Heart right ventricle (tissue), 16 donors: ENCODE measurements at regions not wholly inside any gene's neighbourhood (a gene's known extent, or its start where the extent isn't known, plus 50 kb on each side); places are given as distances from the start of the nearest gene placed in this dataset.

Experiments
- ATAC-seq, 8 donors: fragments of 200-7000 bp; cut with Tn5 transposase; one replicate each; pipeline ENCODE4 v1.9.1; 2020; ENCODE audit warnings: mild to moderate bottlenecking in 8 of 8, moderate library complexity in 8 of 8, moderate number of reproducible peaks in 1 of 8
- DNase-seq, 2 donors: peaks; one replicate each; pipeline ENCODE4 v3.0.0-alpha.2; 2020
- H3K27ac ChIP-seq, 10 donors: fragments of 200-600 bp; sonication (generic) in 2 of 10; one replicate each; pipeline versions ENCODE4 v1.5.0 to v1.8.0; 2020 to 2022; ENCODE audit warnings: mild to moderate bottlenecking in 3 of 10
- H3K27me3 ChIP-seq, 7 donors: fragments of 200-600 bp; one replicate each; pipeline ENCODE4 v1.8.0; 2021 to 2022; ENCODE audit warnings: mild to moderate bottlenecking in 2 of 7
- H3K36me3 ChIP-seq, 9 donors: fragments of 200-600 bp; sonication (generic) in 1 of 9; one replicate each; pipeline versions ENCODE4 v1.5.0 to v1.8.0; 2020 to 2022; ENCODE audit warnings: mild to moderate bottlenecking in 2 of 9
- H3K4me1 ChIP-seq, 9 donors: fragments of 200-600 bp; sonication (generic) in 1 of 9; one replicate each; pipeline versions ENCODE4 v1.5.0 to v1.8.0; 2020 to 2022; ENCODE audit warnings: mild to moderate bottlenecking in 4 of 9
- H3K4me3 ChIP-seq, 10 donors: fragments of 200-600 bp; sonication (generic) in 2 of 10; one replicate each; pipeline versions ENCODE4 v1.5.0 to v1.8.0; 2020 to 2022; ENCODE audit warnings: mild to moderate bottlenecking in 7 of 10, moderate library complexity in 2 of 10
- H3K9me3 ChIP-seq, 11 donors: fragments of 200-600 bp in 10 of 11; sonication (generic) in 2 of 11; one replicate each; pipeline versions ENCODE4 v1.5.0 to v1.8.0; 2013 to 2022; ENCODE audit warnings: mild to moderate bottlenecking in 2 of 11, control low read depth in 1 of 11, moderate library complexity in 1 of 11
- WGBS, 2 donors: extraction: QIAGEN DNeasy Blood & Tissue Kit; methylation state at CpG; one replicate each; pipeline ENCODE4 v1.1.7; 2013; ENCODE audit warnings: inconsistent platforms in 1 of 2; 5-methylcytosine and 5-hydroxymethylcytosine counted together
- intact Hi-C, 10 donors: fragments of 100-400 bp; cut with DNase I; formaldehyde crosslinking; loops; one replicate each; pipeline versions ENCODE4 v1.11.1 to v1.14.2; 2022
- TF ChIP-seq, protein P1 (sequence below), 9 donors: fragments of 200-600 bp; sonication (generic) in 2 of 9; IDR thresholded peaks; one replicate each; pipeline versions ENCODE4 v1.5.0 to v1.8.0; 2021 to 2022; ENCODE audit warnings: antibody characterized with exemption in 9 of 9, mild to moderate bottlenecking in 5 of 9, moderate library complexity in 1 of 9
- donor health status: Arrhythmogenic right ventricular cardiomyopathy.
- donor health status: ischemic (EF 13 %, LVEDD 7.1; RV severe dilation, severe dysfunction).
- donor health status: healthy with polysubstance abuse.
- donor health status: DM: no; HTN: yes; CAD: no.
- donor health status: DM: no; HTN: no; CAD: no.
- donor health status: ischemic (EF 25% LVEDD 6.9; RV normal size, moderate dysfunction).
- donor health status: ischemic (EF 25% LVEDD 5.7; RV mildly dilated, moderate dysfunction).
- donor health status: healthy.
- donor health status: DM: yes; HTN: yes; CAD: no.
- donor health status: Ischemic cardiomyopathy.
- donor health status: ischemic (EF 35%, LVEDD 5.7; RV mildly dilated, moderate dysfunction).
- donor health status: nonischemic (EF 11% LVEDD 7.7; RV severe dilation, severe dysfunction).
- donor health status: DM: yes; HTN: yes; CAD: no.
- donor health status: PGD.
- donor health status: ischemic (EF 29% LVEDD 5.4; RV normal size, mild dysfunction).
- donor health status: nonischemic (EF 23%, LVEDD 6.1; RV moderate dilation, normal function).

- no peak for ATAC-seq
- TF ChIP-seq, protein P1, sequence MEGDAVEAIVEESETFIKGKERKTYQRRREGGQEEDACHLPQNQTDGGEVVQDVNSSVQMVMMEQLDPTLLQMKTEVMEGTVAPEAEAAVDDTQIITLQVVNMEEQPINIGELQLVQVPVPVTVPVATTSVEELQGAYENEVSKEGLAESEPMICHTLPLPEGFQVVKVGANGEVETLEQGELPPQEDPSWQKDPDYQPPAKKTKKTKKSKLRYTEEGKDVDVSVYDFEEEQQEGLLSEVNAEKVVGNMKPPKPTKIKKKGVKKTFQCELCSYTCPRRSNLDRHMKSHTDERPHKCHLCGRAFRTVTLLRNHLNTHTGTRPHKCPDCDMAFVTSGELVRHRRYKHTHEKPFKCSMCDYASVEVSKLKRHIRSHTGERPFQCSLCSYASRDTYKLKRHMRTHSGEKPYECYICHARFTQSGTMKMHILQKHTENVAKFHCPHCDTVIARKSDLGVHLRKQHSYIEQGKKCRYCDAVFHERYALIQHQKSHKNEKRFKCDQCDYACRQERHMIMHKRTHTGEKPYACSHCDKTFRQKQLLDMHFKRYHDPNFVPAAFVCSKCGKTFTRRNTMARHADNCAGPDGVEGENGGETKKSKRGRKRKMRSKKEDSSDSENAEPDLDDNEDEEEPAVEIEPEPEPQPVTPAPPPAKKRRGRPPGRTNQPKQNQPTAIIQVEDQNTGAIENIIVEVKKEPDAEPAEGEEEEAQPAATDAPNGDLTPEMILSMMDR (IDR thresholded peaks at IDR 0.05): no peak
- DNase-seq: no peak
These were observed 234.2 kb upstream of the TOX3 start for GRCh38 chr16:52781005-52781630.

GRCh38 chr16:52773026-52773425 lies 226.1 kb upstream of the TOX3 start:
- ATAC-seq (no peak), DNase-seq (no peak)
- Histone ChIP-seq H3K4me1 (no peaks in the 10 kb centered on the region), H3K9me3 (no peaks in the 10 kb centered on the region), H3K36me3 (no peaks in the 10 kb centered on the region), H3K27ac (no peak overlapping the region), H3K27me3 (peaks cover 0 to 5% (median 0%) of the 10 kb centered on the region in 7 donors), H3K4me3 (no peak overlapping the region)
- intact Hi-C loops: no loop called here
- TF ChIP-seq, protein P1 (IDR thresholded peaks at IDR 0.05): no peak
- 30 to 36% methylated on average over 1 of the region's 1 CpG for WGBS, 2 donors

More at GRCh38 chr16:52781005-52781630, 234.2 kb upstream of the TOX3 start:
- Histone ChIP-seq H3K4me3 (no peak overlapping the region), H3K27me3 (peaks cover 0 to 17% (median 0%) of the 10 kb centered on the region in 7 donors), H3K9me3 (no peaks in the 10 kb centered on the region), H3K4me1 (no peaks in the 10 kb centered on the region), H3K27ac (no peak overlapping the region), H3K36me3 (no peaks in the 10 kb centered on the region)
- intact Hi-C loops: no loop called here
- 69 to 74% methylated on average over 11 of the region's 11 CpGs for WGBS, 2 donors

DNA sequence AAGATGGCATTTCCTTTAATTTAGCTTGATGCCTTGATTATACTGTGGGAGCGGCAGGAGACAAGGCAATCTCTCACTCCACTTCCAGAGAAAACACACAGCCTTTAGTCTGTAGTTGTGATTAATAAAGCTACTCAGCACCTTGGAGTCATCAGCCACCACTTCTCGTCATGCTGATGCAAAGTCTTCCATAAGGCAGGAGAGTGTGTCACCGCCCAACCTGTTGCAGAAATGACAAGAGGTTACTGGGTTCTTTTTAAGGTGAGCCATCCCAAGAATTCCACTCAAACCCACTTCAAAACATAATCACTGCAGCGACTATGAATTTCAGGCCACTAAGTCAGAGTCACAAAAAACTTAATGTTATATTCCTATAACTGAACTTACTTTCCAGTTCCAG lies 223.9 kb upstream of the TOX3 start:
- intact Hi-C loops: no loop called here
- no peaks in the 10 kb centered on the region for H3K36me3 ChIP-seq
- WGBS, 2 donors: 69 to 75% methylated on average over 4 of the region's 4 CpGs
- DNase-seq (no peak), ATAC-seq (no peak)
- H3K9me3 ChIP-seq: no peaks in the 10 kb centered on the region
- TF ChIP-seq, protein P1 (IDR thresholded peaks at IDR 0.05): no peak
- H3K27ac ChIP-seq: no peak overlapping the region
- H3K4me1 ChIP-seq: no peaks in the 10 kb centered on the region
- H3K27me3 ChIP-seq: peaks cover 0 to 19% (median 0%) of the 10 kb centered on the region in 7 donors
- H3K4me3 ChIP-seq: no peak overlapping the region

DNA sequence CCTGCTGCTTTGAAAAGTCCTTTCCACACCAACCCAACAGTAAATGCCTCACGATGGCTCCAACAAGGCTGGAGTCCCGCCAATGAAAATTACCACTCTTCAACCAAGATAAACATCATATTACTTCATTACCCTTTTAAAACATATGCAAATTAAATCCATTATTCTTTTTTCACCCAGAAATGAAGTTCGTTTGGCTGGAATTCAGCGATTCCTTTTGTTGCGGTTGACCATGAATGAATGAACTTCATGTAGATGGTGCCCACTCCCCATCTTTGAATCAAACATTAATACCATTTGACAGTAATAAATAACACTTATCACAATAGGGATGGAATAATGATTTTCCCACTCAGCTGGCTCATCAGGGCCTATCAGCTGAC lies 211.5 kb upstream of the TOX3 start:
- intact Hi-C loops: no loop called here
- ATAC-seq: no peak
- WGBS, 2 donors: 87 to 90% methylated on average over 5 of the region's 5 CpGs

More for the DNA sequence above, 211.5 kb upstream of the TOX3 start:
- Histone ChIP-seq H3K27ac (no peak overlapping the region), H3K36me3 (no peaks in the 10 kb centered on the region), H3K4me1 (no peaks in the 10 kb centered on the region), H3K9me3 (no peaks in the 10 kb centered on the region), H3K4me3 (no peak overlapping the region), H3K27me3 (no peaks in the 10 kb centered on the region)
- TF ChIP-seq, protein P1 (IDR thresholded peaks at IDR 0.05): no peak
- DNase-seq: no peak
